Stimulated activated CD4-positive, alpha-beta T cell treated with anti-CD3 and anti-CD28 coated beads, Interleukin-2, amount 100 ng/mL, for 48 hours (primary cell): ENCODE measurements at regions not wholly inside any gene's neighbourhood (a gene's known extent, or its start where the extent isn't known, plus 50 kb on each side); places are given as distances from the start of the nearest gene placed in this dataset.
"Not testable (repeated sequence)": the region's sequence is repeated elsewhere in the genome, so short reads cannot be mapped to it uniquely, and the experiment has no call there.

Source experiments
- DNase-seq, 2 donors: peaks; one replicate each; pipeline ENCODE4 v3.0.0-alpha.2; 2020

DNA sequence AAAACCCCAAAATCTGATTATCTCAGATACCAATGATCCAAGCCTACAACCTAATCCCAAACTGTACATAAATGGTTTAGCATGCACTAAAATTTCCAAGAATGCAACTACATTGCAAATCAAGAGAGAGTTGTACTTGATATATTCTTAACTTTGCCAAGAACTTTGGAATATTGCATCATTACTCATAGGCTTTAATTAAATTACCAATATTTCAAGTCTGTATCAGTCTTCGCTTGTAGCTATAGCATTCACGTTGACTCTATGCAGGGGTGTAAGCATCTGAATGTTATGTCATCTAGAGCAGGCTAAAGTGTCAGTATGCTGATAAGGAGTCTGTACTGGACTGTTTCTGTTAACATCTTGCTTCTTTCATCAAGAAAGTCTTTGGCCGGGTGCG, 56.3 kb downstream of the FOXI3 start:
- DNase-seq: no peak

GRCh38 chr2:88377641-88377991, 74.9 kb downstream of the FOXI3 start:
- DNase-seq: no peak

DNA sequence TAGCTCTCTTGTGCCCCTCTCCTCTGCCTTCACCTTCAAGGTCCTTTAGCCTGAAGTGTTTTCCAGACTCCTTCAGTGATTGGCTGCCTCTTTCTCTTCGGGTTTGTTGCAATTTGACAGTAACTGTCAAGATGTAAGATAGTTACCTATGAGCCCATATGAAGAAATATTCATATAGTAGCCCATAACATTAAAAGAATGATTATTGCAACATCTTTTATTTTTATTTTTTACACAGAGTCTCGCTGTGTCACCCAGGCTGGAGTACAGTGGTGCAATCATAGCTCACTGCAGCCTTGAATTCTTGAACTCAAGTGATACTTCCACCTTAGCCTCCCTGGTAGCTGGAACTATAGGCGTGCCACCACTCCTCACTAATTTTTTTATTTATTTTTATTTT, 80.5 kb downstream of the FOXI3 start:
- DNase-seq: no peak

- DNase-seq: not testable (repeated sequence)
Measured at GRCh38 chr2:88365408-88365807, 87.1 kb downstream of the FOXI3 start.

- DNase-seq: no peak
Measured at GRCh38 chr2:88355486-88355885, 97.0 kb downstream of the FOXI3 start.

GRCh38 chr2:88351249-88351601, 101.3 kb downstream of the FOXI3 start:
- DNase-seq: no peak

- peak; percentile 73 to 75 for DNase-seq
Measured at GRCh38 chr2:88350331-88351248, 101.9 kb downstream of the FOXI3 start.

DNA sequence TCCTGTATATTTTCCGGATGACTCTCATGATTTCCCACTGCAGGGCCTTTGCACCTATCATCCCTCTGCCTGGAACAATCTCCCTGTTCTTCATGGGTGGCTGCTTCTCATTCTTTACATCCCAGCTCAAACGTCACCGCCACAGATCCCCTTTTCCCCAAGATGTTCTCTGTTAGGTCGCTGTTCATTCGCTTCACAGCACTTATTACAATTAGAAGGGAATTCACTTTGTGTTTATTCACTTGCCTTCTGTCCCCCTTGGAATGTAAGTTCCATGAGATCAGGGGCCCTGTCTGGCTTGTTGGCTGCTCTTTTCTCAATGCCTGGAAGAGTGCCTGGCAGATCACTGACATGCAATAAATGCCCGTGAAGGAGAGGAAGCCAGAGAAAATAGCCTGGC, 106.7 kb downstream of the FOXI3 start:
- no peak for DNase-seq

DNA sequence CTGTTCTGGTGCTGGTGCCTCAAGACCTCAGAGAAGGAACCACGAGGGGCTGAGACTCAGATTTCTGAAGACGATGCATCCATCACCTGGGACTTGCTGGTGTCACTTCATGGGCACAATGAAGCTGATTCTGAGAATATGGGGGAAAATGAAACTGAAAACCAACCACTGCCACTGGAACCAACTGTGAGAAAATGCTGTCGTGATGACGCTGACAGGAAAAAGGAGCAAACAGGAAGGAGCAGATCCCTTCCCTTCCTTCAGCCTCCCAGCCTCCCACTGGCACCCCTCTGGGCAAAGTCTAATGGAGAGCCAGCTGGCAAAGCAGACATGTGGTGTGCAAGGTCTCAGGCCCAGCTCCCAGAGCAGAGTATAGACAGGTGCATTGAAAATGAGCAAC, 109.7 kb downstream of the FOXI3 start:
- DNase-seq: no peak

- no peak for DNase-seq
Measured at GRCh38 chr2:88334418-88334817, 118.1 kb downstream of the FOXI3 start.

DNA sequence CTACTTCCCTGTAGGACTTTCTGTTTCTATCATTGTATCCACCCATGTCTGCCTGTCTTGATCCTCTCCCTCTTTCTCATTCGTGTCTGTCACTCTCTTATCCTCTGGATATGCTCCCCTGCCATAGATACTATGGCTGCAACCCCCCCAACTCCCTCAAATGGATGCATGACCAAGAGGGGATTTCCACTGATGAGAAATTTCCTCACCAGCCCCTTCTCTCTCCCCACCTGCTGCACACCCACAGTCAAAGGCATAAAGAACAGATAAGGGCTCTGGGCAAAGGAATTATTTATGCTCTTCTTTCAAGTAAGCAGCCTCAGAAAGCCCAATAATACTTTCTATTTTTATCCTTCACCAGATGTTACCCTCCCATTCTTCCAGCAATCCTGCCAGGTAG, 121.3 kb downstream of the FOXI3 start:
- no peak for DNase-seq

DNA sequence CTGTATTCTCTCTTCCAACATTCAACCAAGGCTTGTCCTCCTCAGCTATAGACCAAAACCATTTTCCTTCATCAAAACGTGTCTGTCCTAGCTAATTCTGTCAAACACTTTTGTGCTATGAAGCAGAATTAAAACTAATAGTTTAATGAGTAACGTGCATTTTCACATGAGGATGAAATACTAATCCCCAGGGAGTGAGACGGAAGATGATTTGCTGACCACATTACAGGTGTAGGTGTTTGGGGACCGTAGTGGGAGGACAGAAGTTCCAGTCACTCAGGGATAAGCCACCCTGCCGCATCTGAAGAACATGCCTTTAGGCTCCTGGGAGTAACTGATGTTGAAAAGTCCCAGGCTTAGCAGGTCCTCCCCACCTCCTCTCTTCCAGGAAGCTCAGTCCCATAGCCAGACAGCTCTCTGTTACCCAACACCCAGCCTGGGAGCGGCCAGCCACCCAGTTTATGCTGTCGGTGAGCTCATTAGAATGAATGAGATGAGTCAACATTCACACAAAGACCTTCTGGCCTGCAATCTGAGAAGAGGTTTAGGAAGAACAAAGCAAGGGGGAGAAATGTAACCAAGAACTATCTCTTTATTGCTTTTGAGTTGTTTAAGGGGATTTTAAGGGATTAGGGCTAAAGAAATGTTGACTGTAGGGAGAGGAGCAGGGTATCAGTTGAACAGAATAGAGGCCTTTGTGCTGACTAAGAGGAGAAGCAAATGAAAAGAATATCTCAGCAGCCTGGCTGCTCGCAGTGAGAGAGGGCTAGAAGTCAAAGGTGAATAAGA, 122.5 kb downstream of the FOXI3 start:
- DNase-seq: no peak

DNA sequence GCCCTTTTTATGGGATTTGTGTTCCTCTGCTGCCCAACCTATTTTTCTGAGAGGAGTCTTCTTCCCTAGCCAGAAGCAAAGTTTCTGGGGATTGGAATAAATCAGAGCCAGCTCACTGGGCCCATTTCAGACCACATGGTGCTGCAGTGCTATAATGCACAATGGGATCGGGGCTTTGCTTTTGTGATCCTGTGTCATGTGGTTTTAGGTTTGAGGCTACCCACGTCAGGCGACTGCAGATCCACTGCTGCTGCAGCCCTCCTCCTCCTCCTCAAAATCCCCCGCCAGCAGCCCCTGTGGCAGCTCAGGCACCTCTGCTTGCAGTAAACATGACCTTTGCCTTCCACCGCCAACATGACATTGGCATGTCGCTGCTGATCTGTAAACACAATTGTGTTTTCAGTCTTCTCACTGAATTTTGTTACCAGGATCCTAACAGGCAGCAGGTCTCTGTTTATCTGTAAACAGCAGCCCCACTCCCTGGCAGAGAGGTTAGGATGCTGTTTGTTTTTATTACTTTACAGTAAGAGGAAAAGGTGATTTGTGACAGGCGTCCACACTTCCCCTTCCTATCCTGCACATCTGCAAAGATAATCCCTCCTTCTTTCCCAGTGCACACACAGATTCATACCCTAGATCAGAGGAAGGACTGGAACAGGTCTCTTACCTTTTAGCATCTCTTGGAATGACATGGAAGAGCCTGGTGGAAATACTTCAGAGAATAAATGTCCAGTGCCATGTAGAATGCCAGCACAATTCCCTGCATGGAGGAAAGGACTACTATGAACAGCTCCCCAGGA, 130.8 kb downstream of the FOXI3 start:
- no peak for DNase-seq

DNA sequence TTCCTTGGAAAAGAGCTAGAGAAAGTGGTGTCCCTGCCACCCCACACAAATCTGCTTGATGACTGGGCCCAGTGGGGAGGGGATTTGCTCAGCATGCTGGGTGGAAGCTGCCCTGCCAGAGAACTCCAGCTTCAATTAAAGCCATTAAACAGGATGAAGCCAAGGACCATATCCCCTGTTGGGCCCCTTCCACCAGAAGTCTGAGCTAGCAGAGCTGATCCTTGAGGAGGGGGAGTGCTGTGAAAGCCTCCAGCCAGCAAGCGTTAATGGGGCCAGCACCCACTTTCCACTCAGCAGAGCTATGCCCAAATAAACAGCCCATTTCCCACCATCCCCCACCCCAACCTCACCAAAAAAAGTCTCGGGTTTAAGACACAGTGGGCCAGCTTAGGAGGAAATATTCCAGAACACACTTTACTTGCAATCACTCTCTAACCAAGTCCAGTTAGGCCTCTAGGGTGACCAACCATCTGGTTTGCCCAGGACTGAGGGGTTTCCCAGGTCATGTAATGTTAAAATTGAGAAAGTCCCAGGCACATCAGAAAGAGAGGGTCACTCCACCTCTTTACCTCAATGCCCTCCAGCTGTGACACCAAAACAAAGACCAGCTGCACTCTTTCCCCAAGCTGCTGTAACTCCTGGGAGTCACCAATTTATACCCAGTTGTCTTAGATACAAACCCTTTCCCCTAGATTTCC, 132.3 kb downstream of the FOXI3 start:
- DNase-seq: no peak

- DNase-seq: no peak
Measured at GRCh38 chr2:88318956-88319330, 133.6 kb downstream of the FOXI3 start.

DNA sequence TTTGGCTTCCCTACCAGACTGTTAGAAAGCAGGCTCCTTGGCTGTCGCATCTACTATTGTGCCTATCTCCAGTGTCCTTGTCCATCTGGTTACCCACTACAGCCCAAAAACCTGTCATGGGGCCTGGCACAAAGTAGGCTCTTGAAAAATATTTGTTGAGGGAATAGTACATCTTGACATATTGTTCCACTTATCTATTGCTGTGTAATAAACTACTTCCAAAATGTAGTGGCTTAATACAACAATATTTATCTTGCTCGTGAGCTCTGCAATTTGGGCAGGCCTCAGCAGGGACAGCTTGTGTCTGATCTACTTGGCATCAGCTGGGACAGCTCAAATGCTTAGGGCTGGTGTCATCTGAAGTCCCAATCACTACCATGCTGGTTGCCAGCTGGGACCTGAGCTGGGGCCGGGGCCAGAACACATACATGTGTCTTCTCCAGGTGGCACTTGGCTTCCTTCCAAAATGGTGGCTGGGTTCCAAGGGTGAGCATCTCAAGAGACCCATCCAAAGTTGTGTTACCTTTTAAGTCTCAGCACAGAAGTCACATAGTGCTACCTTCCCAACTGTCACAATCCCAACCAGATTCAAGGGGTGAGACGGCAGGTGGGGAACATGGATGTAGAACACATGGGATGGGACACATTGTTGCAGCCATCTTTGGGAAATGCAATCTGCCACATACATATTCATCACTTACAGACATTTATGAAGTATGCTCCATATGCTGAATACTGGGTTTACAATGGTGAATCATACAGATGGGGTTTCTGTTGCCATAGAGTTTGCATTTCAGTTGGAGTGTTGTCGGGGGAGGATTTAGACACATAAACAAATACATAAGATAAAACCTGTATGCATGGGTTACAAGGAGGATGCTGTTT, 134.2 kb downstream of the FOXI3 start:
- no peak for DNase-seq

DNA sequence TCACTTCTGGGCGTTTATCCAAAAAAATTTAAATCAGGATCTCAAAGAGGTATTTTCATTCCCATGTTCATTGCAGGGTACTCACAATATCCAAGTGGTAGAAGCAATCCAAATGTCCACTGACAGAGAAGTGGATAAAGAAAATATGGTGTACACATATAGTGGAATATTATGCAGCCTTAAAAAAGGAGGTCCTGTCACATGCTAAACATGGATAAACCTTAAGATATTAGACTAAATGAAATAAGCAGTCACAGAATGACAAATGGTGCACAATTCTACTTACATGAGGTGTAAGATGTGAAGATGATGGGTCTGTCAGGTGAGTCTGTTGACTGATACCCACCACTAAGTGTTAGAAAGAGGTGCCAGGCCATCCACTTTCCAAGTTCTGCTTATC, 140.6 kb downstream of the THNSL2 start:
- no peak for DNase-seq

GRCh38 chr2:88307817-88308216, 137.7 kb downstream of the THNSL2 start:
- peak in 1 of 2 donors; percentile 19 for DNase-seq

DNA sequence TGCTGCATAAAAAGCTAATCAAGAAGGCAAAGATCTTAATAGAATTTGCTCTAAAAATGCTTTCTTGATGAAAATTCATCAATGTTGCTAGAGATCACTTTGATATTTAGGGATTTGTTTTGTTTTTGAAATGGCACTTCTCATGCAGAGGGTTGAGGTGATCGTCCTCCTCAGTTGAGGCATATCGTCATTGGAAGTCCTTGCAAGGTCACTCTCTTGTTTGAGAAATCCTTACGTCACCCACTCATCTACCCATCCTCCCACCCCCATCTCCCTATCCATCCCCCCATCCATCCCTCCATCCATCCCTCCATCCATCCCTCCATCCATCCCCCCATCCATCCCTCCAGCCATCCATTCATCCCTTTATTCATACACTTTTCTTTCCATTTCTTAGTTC, 133.7 kb downstream of the THNSL2 start:
- no peak for DNase-seq

DNA sequence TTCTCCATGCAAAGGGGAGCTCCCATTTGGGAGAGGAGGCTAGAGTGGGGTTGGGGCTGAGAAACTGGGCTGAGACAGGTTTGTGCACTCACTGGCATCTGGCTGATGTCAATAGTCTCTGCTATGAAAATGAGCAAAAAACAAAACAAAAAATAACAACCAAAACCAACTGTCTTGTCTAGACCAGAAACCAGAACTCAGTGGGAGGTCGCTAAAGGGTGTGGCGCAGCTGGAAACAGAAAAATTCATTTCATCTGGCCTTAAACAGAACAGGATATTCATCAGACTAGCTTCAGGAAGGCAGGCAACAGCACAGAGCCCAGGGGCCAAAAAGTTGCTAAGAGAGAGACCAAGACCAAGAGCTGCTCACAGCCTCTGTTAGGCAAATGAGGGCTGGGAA, 126.1 kb downstream of the THNSL2 start:
- no peak for DNase-seq

- DNase-seq: no peak
Measured at GRCh38 chr2:88283886-88284592, 113.9 kb downstream of the THNSL2 start.
